Epithelial cell of esophagus (primary cell): ENCODE measurements at regions not wholly inside any gene's neighbourhood (a gene's known extent, or its start where the extent isn't known, plus 50 kb on each side); places are given as distances from the start of the nearest gene placed in this dataset.
"Not testable (repeated sequence)": the region's sequence is repeated elsewhere in the genome, so short reads cannot be mapped to it uniquely, and the experiment has no call there.

Source experiments
- DNase-seq: peaks from one replicate; pipeline ENCODE4 v3.0.0; 2010; ENCODE audit warnings: low read depth
- H3K4me3 ChIP-seq: 2 replicates; pipeline ENCODE4 v1.5.1; 2011; ENCODE audit warnings: mild to moderate bottlenecking, low read length, control low read depth
- CTCF ChIP-seq: IDR thresholded peaks from 2 replicates; pipeline ENCODE4 v1.5.1; 2011; ENCODE audit warnings: low read depth, mild to moderate bottlenecking, low read length, control low read depth, inconsistent platforms; ENCODE audit not compliant: insufficient read depth; ENCODE audit errors: missing control alignments

GRCh38 chr3:102006812-102007485, 157.6 kb downstream of the NFKBIZ start:
- peak; percentile 81 for DNase-seq
- no peak for TF ChIP-seq CTCF

GRCh38 chr3:102008436-102008835, 159.1 kb downstream of the NFKBIZ start:
- not testable (repeated sequence) for H3K4me3 ChIP-seq, DNase-seq

More at GRCh38 chr3:102006812-102007485, 157.6 kb downstream of the NFKBIZ start:
- H3K4me3 ChIP-seq = no peak overlapping the region

- DNase-seq = no peak
- TF ChIP-seq CTCF = no peak
- no peak overlapping the region for H3K4me3 ChIP-seq
Observed at GRCh38 chr3:102016417-102016816, 167.1 kb downstream of the NFKBIZ start.

GRCh38 chr3:102017784-102018183, 168.5 kb downstream of the NFKBIZ start:
- no peak for DNase-seq
- no peak for TF ChIP-seq CTCF
- no peak overlapping the region for H3K4me3 ChIP-seq

- H3K4me3 ChIP-seq = no peak overlapping the region
- TF ChIP-seq CTCF = no peak
- DNase-seq = no peak
Observed at GRCh38 chr3:102018551-102018950, 169.2 kb downstream of the NFKBIZ start.

- no peak overlapping the region for H3K4me3 ChIP-seq
- no peak for TF ChIP-seq CTCF
- no peak for DNase-seq
Observed at GRCh38 chr3:102020735-102021134, 171.4 kb downstream of the NFKBIZ start.

- TF ChIP-seq CTCF = no peak
- DNase-seq = peak; percentile 47
- H3K4me3 ChIP-seq = no peak overlapping the region
Observed at GRCh38 chr3:102024270-102024904, 175.1 kb downstream of the NFKBIZ start.
